GM18907 (cell line): ENCODE measurements at regions not wholly inside any gene's neighbourhood (a gene's known extent, or its start where the extent isn't known, plus 50 kb on each side); places are given as distances from the start of the nearest gene placed in this dataset.

ENCODE experiments used
- ATAC-seq: cut with Tn5 transposase; IDR thresholded peaks from one replicate; pipeline ENCODE4 v1.9.1; 2021; ENCODE audit warnings: mild to moderate bottlenecking, moderate library complexity; ENCODE audit not compliant: unreplicated experiment

DNA sequence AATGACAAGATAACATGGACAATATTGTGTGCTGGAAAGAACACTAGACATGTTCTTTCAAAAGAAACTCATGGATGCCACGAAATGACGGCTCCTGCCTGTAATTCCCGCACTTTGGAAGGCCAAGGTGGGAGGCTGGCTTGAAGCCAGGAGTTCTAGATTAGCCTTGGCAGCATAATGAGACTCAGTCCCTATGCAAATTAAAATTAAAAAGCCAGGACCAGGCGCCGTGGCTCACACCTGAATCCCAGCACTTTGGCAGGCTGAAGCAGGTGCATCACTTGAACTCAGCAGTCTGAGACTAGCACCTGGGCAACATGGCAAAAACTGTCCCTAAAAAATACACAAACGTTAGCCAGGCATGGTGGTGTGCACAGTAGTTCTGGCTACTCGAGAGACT is 814.2 kb downstream of the BRINP1 start:
- no peak for ATAC-seq

GRCh38 chr9:118558026-118558425 is 811.2 kb downstream of the BRINP1 start:
- ATAC-seq = no peak

- no peak for ATAC-seq
Measured at GRCh38 chr9:118558891-118559290, 810.3 kb downstream of the BRINP1 start.

DNA sequence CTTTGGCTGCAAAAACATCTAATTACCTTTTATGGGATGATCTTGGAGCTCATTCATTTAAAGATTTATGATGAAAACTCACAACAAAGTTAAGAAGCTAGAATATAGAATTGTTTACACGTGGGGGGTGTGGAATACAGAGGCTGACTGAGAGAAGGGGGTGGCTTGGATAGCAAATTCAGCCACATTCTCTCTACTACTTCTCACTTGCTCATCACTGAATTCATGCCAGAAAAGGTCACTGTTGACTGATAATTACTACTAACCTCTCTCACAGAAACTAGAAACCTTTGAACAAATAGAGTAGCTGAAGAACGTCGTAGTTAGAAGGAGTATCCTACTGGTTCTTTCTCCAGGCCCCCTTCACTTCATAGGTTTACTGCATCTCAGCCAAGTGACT is 808.2 kb downstream of the BRINP1 start:
- ATAC-seq = no peak

DNA sequence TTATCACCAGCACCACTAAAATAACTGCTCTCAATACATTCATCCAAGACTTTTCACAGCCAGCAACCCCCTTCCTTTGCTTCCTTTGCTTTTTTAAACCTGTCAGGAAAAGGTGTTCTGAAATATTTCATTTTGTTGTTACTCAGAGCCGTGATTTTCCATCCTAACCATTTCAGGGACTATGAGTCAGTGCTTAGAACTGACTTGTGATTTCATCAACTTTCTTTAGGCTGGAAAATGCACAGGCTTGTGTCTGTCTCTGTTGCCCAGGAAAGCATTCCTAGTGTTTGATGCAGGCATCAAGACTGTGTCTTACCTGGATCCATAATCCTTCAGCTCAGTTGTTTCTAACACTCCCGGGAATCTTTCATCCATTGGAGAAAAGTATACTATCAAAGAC is 805.6 kb downstream of the BRINP1 start:
- ATAC-seq = no peak

DNA sequence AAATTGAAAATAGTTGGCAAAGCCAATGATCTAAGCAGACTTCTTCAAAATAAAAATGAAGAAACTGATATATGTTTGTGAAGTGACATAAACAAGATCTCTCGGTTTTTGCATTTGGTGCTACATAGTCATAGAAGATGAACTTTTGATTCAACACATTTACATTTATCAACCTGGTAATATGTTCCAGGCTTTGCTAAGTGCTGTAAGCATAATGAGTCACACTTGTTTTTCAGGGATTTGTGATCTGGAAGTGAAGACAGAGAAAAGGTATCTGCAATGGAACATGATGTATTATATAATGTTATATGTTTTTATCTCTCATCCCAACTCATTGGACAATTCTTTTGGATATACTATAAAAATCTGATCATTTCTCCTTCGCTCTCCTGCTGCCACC is 801.4 kb downstream of the BRINP1 start:
- ATAC-seq = no peak

GRCh38 chr9:118568704-118569103 is 800.5 kb downstream of the BRINP1 start:
- no peak for ATAC-seq

GRCh38 chr9:118569148-118569547 is 800.1 kb downstream of the BRINP1 start:
- ATAC-seq = no peak

GRCh38 chr9:118570066-118570465 is 799.2 kb downstream of the BRINP1 start:
- no peak for ATAC-seq

GRCh38 chr9:118575341-118576070 is 793.7 kb downstream of the BRINP1 start:
- ATAC-seq = no peak

DNA sequence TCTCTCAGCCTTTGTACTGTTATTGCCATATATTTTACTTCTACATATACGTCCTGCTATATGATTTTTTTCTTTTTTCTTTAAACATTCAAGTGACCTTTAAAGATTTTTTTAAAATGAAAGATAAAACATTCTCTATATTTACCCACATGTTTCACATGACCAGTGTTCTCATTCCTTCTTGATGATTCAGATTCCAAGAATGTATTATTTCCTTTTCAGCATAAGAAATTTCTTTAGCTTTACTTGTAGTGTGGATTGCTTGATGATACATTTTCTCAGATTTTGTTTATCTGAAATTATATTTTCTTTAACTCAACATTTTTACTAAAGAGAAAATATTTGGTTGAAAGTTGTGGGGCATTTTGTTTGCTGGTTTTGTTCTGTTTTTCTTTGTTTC is 792.1 kb downstream of the BRINP1 start:
- no peak for ATAC-seq

DNA sequence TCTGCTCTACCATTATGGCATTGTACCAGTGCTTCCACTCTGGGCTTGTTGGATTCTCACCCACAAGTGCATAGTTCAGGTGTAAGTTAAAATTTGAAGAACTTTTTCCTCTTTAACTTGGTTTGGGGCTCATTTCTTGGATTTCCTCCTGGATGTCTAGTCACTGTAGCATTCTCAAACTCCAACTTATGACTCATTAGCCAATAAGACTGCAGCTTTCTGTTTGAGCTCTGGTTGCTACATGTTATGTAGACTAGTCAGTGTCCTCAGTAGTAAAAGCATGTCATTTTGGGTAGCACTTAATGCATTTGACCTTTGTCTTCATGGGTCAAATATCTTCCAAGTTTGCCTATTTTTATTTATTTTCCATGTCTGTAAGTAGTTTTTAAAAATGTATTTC is 790.8 kb downstream of the BRINP1 start:
- ATAC-seq = no peak

DNA sequence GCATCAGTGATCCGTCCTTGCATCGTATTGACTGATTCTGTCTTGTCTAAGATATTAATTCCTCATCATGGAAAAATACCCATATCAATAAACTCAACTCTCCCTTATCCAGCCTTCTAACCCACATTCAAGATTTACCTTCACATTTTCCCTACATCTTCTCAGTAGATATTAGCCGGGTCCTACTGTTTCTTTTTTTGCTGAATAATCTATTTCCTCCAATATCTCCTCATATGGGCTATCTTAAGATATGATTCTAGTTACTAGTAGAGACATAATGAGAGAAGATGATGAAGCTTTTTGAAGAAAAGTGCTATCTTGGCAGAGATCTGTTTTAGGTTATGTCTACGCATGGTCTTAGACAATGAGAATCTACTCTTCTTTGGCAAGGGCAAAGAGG is 785.8 kb downstream of the BRINP1 start:
- no peak for ATAC-seq

DNA sequence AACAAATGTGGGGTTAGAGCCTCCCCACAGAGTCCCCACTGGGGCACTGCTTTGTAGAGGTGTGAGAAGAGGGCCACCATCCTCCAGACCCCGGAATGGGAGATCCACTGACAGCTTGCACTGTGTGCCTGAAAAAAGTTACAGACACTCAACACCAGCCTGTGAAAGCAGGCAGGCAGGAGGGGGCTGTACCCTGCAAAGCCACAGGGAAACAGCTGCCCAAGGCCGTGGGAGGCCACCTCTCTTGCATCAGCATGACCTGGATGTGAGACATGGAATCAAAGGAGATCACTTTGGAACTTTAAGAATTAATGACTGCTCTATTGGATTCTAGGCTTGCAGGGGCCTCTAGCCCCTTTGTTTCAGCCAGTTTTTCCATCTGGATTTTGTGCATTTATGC is 782.3 kb downstream of the BRINP1 start:
- ATAC-seq = no peak

DNA sequence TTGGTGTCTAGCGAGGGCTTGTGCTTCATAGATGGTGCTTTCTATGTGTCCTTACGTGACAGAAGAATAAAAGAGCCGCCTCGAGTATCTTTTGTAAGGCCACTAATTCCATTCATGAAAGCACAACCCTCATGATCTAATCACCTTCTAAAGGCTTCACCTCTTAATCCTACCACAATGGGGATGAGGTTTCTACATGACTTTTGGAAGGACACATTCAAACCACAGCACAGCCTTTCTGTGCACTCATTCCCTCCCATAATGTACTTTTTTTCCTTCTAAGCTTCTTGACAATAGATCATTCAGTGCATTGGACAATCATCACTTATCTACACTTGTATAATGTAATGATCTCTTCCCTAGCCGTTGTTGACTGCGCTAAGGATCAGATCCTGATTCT is 774.8 kb downstream of the BRINP1 start:
- no peak for ATAC-seq

DNA sequence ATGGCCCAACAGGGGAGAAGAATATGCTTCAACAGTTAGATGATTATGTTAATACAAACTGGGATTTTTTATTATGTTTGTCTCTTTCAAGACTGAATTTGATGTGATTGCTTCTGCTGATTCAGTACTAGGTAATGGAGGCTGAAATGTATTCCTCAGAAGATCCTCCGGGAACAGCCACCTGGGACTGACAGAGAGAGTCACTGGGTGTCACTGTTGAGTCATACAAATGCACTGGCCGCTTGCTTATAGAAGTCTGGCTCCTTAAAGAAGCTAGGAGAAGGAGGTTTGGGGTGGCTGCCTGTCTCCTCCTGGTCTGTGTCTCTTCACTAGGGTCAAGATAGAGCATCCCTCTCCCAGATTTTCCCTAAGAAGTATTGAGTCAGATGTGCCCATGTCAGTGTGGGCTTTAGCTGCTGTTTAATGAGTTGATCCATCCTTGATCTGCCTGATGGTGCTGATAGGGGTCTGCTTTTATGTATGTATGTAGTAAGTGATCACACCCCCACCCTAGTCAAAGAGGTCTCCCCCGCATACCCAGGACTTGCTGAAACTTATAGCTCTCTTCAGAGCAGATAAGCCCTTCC is 773.4 kb downstream of the BRINP1 start:
- ATAC-seq = no peak

- no peak for ATAC-seq
Measured at GRCh38 chr9:118596374-118597015, 772.7 kb downstream of the BRINP1 start.

- ATAC-seq = no peak
Measured at GRCh38 chr9:118606668-118607067, 762.6 kb downstream of the BRINP1 start.

DNA sequence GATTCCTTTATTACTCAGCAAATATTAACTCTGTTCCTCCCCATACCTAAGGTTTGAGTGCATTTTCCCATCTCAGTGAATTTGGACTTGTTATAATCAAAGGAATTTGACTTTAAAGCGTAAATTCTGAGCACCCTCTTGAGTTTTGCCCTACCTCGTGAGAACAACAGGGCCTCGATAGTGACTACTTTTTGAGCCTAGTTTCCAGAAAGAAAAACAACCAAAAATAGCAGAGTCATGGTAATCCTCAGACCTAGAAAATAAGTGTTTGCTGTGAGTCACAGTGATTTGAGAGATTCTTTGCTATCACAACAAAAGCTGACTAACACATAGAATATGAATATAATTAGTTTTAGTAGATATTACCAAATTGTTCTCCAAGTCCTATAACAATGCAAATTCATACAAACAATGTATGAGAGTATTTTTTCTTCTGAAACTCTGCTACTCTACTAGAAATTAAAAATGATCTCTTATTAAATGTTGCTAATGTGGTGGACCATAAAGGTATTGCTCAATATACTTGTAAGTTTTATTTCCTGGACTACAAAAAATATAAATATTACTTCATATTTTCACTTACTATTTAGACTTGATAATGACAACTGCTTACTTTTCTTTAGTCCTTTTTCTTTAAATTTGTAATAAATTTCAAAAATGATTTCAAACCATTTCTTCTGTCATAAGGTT is 759.7 kb downstream of the BRINP1 start:
- ATAC-seq = no peak

GRCh38 chr9:118612201-118612600 is 757.0 kb downstream of the BRINP1 start:
- no peak for ATAC-seq

- no peak for ATAC-seq
Measured at GRCh38 chr9:118613996-118614395, 755.2 kb downstream of the BRINP1 start.

DNA sequence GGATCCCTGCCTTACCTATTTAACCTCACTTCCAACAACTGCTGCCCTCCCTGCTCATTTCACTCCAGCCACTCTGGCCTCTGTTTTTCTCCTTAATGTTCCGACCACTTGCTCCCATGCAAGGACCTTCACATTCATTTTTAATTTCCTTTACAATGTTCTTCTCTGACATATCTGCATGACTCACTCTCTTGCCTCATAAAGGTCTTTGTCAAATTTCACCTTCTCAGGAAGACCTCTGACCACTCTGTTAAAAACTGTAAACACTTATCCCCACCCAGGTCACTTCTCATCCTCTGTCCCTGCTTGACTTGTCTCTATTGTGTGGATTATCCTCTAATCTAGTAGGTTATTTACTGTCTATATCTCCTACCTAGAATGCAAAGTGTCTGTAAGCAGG is 751.2 kb downstream of the BRINP1 start:
- ATAC-seq = no peak
